Activated CD4-positive, CD25-positive, alpha-beta regulatory T cell treated with anti-CD3 and anti-CD28 coated beads, Interleukin-2, amount 50 U/mL, for 24 hours (primary cell): ENCODE measurements at regions not wholly inside any gene's neighbourhood (a gene's known extent, or its start where the extent isn't known, plus 50 kb on each side); places are given as distances from the start of the nearest gene placed in this dataset.
"Not testable (repeated sequence)": the region's sequence is repeated elsewhere in the genome, so short reads cannot be mapped to it uniquely, and the experiment has no call there.

ENCODE experiments used
- ATAC-seq, 2 donors: fragments of 150-1000 bp; cut with Tn5 transposase; one replicate each; pipeline ENCODE4 v1.10.0; 2021; ENCODE audit warnings: mild to moderate bottlenecking in 1 of 2, moderate library complexity in 1 of 2

DNA sequence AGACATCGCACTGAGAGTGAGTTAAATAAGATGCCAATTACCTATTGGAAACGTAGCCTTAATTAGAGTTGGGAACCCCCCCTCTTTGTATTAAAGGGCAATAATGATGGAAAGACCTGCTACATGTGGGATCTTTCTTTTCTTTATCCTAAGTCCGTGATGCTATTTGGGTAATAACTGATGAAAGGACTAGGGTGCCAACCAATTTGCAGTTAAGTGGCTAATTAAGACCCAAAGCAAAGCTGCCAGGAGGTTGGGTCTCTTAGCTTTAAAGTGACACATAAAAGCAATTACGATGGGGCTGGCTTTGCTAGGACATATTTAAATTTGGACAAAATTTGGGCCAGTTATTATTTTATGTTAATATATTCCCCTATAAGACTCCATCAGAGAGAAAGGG lies 728.8 kb downstream of the NR2F1-AS1 start:
- ATAC-seq: no peak

GRCh38 chr5:92850886-92851285 lies 730.1 kb downstream of the NR2F1-AS1 start:
- no peak for ATAC-seq

DNA sequence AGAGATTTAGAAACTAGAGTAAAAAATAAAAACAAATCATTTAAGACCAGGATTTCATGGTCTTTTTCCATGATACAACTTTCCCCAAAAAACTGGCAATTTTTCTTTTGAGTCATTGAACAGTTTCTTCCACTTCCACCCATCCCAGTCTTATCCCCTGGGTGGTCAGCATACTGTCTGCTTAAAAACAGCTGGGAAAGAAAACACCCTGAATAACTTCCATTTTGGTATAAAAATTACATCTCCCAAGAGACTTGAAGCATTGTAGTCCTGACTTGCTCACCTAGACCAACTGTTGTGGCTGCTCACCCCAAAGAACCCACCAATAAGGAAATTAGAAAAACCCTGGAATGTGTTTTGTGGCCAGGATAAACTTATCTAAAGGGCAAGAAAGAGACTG lies 731.3 kb downstream of the NR2F1-AS1 start:
- no peak for ATAC-seq

DNA sequence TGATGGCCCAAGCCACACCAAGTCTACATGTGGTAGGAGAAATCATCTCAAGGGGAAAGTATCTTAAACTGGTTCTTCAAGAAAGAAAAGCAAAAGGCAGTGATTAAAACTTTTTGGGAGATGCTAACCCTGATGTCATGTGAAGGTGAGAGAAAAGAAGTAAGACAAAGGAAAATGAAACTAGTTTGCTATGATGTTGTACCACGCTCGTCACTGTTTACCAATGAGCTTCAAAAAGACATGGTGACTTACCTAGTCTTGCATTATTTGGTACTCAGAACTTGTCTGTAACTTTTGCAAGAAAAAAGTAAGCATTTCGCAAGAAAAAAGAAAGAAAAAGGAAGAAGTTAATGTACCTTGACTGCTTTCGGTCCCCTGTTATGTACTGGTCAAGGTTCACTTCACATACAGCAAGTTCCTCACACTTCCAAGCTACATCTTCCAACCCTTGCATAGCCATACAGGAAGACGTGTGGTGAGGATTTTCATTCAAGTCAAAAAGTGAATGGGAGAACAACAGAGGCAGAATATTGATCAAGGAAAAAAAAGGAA lies 739.3 kb downstream of the NR2F1-AS1 start:
- no peak for ATAC-seq

DNA sequence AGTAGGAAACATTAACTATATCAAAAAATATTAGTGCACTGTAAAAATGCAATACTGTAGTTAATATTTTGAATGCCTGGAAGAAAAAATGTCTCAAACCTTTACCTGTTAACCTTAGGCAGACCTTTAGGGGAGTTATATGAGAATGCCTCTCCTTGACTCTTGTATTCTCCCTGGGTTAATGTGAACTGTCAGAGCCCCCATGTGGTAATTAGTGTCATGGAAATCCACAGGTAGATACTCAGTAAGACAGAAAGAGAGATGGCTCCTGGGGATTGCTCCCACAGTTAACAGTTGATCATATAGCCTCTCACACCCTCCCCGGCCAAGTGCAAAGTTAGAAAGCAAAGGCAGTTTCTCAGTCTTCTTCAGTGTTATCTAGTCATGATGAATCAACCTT lies 742.8 kb downstream of the NR2F1-AS1 start:
- no peak for ATAC-seq

- ATAC-seq: no peak
Measured at GRCh38 chr5:92836855-92837755, 743.9 kb downstream of the NR2F1-AS1 start.

GRCh38 chr5:92835712-92836111 lies 745.3 kb downstream of the NR2F1-AS1 start:
- no peak for ATAC-seq

GRCh38 chr5:92823551-92823950 lies 757.5 kb downstream of the NR2F1-AS1 start:
- not testable (repeated sequence) for ATAC-seq

DNA sequence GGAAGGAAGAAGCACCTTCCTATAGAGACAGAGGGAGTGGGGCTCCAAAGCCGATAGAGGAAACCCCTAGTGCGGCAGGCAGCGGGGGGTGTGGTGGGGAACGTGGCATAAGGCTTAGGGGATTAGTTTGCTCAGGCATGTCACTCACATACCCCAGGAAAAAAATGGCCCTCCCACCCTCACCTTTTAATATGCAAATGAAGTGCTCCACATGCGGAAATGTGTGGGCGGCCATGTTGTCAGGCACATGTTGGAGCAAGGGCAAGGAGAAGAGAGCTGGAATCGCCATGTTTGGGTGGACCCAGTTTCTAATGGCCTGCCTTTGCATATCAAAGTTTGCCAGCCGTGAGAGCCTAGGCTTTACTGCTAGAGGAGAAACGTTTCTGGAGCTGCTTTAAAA lies 758.8 kb downstream of the NR2F1-AS1 start:
- no peak for ATAC-seq

DNA sequence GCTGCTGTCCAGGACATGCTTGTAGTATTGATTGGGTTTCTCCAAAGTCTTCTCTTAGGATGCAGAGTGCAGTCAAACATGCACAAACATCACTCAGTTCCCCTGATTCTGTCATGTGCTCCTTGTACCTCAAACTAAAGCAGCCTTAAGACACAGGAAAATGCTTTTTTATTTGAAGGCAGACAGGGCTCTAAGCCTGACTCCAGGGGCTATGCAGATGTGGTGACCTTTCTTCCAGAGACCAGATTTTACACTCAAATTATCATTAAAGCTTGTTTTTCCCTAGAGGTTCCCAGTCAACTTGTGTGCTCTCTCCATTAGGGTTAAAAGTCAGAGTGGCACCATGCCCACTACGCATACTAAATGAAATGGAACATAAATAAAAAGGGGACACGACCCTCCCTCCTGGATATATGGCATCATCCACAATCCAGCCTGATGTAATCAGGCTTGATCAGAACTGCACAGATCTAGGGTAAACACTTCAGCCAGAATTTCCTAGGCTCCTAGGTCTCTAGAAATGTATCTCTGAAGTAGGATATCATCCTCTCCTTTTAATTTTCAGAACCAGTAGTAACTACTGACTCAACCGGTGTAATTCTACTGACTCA lies 771.1 kb downstream of the NR2F1-AS1 start:
- ATAC-seq: no peak

- no peak for ATAC-seq
Measured at GRCh38 chr5:92808474-92808873, 772.5 kb downstream of the NR2F1-AS1 start.

DNA sequence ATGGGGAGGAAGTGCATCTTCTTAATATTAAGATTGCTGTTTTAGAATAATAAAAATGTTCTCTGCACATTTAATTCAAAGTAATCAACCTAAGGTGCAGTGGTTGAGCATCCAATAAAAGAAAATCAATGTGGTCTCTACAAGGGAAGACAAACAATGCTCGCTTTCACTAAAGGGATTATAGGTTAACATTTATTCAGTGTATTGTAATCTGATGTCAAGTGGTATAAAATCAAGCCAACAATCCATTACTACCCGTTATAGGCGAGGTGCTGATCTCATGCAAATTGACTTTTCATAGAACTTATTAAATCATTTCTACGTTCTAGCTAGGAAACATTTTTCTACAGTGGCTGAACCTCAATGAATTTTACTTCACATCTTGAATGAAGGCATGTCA lies 773.9 kb downstream of the NR2F1-AS1 start:
- no peak for ATAC-seq

DNA sequence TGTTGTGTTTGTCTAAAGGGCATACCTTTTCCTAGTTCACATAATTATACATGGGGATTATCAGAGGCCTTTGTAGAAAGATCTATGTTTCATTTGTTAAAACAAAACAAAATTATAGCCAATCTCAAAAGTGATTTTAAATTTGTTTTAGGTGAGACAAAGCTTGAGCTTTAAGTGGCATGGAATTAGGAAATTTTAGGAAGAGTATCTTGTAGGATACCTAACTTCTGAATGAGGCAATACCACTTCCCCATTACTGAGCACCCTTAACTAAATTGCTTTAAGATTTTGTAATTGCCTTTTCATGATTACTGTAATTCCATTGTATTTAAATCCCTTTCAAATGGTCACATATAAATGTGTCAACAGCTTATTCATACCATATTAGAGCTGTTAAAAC lies 775.6 kb downstream of the NR2F1-AS1 start:
- ATAC-seq: no peak

DNA sequence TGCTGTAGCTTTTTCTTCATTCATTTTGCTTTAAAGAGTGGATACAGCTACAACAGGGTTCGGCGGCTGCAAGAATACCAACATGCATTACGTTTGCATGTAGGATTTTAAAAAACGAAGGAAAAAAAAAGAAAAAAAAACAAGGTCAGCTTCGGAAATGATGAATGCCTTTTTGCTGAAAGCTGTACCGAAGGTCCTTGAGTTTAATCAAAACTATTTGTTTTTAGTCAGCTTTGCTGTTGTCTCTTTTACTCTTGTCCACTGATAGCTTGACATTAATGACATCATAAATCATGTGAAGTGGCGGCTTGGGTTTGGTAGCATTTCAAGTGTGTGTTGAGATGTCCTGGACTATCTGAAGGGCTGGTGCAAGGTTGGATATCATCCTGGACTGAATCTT lies 779.1 kb downstream of the NR2F1-AS1 start:
- no peak for ATAC-seq

DNA sequence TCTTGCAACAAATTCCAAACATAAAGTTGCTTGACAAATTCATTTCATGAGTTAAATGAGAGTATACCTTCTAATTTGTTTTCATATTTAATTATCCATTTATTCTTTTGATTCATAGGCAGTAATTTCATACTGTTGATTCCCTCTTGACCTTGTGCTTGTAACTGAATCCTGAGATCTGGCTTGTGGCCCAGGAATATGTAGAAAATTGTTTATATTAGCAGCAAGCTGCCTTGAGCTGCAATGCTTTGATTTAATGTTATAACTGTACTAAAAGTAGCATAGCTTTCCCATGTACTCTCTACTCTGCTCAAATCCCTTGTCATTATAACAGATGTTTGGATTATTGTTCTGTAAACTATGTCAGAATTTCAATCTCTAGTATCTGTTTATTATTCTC lies 780.7 kb downstream of the NR2F1-AS1 start:
- no peak for ATAC-seq

DNA sequence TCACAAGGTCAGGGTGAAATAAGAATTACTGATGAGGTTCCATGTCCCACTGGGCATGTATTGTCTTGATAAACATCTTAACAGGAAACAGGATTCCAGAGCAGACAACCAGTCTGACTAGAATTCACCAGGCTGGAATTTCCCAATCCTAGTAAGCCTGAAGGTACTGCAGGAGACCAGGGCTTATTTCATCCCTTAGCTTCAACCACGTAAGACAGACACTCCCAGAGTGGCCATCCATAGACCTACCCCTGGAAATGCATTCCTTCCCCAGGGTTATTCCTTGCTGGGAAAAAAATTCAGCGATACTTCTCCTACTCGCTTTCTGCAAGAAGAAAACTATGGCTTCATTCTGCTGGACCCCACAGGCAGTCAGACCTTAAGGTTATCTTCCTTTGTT lies 785.4 kb downstream of the NR2F1-AS1 start:
- ATAC-seq: no peak

- ATAC-seq: no peak
Measured at GRCh38 chr5:92780057-92780456, 801.0 kb downstream of the NR2F1-AS1 start.

DNA sequence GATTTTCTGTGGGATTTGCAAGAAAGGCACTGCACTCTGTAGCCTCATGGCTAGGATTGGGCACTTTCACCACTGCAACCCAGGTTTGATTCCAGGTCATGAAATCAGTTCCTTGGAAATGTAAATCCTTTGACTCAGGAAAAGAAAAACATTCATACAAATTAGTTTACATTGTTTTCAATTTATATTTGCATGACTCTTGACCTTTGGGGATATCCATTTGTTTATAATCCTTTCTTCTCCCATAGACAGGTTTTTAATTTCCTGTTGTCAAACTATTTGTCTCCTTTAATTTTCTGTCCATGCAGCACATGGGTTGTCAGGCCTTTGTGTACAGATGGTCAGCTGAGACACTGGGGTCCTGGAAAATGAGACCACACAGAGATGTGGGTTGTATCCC lies 801.5 kb downstream of the NR2F1-AS1 start:
- no peak for ATAC-seq

DNA sequence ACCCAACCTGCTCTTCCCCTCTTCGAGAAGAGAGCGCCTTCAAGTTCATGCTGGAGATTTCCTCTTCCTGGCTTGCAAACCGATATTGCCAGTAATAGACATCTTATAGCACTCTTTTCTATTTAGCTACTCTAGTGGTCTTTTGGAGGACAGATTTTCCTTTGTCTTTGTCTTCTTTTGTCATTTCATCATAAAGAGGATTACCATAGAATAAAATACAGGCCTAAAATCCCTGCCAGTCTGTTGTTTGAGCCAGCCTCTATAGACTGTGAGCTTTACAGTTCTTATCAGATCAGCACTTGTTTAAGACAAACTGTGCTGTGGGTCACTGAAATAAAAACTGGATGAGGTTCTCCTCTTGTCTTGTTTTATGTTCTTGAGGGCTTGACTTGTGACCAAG lies 802.8 kb downstream of the NR2F1-AS1 start:
- ATAC-seq: no peak

- ATAC-seq: no peak
Measured at GRCh38 chr5:92777421-92777820, 803.6 kb downstream of the NR2F1-AS1 start.

DNA sequence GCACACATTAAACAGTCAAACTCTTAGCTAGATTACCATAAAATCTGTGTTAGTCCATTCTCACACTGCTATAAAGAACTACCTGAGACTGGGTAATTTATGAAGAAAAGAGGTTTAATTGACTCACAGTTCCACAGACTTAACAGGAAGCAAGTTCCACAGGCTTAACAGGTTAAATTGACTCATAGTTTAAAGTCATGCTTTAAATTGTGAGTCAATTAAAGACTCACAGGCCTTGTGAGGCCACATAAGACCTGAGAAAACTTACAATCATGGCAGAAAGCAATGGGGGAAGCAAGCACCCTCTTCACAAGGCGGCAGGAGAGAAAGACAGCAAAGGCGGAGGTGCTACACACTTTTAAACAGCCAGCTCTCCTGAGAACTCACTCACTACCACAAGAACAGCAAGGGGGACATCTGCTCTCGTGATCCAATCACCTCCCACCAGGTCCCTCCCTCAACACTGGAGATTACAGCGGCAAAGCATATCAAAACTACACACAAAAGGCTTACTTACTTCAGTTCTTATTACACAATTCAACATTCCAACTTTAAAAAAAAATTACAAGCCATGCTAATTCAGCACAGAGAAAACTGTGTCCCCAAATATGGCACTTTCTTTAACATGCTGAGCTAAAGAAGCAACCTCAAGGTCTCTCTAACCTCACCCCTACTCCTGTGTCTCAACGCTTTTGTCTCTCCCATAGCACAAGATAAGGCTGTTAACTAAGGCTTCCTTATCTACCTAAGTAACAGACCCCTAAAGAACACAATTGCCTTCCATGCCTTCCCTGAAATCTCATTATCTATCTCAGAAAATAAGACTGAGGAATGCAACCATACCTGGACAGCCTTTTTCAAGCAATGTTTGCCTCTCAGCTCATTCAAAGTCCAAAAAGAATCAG lies 805.1 kb downstream of the NR2F1-AS1 start:
- ATAC-seq: no peak

GRCh38 chr5:92769978-92770377 lies 811.0 kb downstream of the NR2F1-AS1 start:
- no peak for ATAC-seq

DNA sequence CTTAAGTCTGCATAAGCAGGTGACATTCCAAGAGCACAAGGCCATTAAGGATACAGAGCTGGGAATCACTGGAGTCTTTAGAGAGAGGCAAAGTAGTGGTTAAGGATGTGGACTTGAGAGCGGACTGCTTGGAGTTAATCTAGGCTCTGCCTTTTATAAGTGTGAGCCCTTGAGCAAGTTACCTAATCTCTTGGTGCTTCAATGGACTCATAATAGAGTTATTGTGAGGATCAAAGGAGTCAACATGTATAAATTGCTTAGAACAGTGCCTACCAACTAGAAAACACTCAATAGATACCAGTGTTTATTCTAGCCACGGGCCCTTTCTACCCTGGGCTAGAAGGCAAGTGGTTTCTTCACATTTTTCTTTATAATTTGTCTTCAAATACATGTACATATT lies 819.4 kb downstream of the NR2F1-AS1 start:
- no peak for ATAC-seq
